ENCODE measurements at regions not wholly inside any gene's neighbourhood (a gene's known extent, or its start where the extent isn't known, plus 50 kb on each side); places are given as distances from the start of the nearest gene placed in this dataset.

DNA sequence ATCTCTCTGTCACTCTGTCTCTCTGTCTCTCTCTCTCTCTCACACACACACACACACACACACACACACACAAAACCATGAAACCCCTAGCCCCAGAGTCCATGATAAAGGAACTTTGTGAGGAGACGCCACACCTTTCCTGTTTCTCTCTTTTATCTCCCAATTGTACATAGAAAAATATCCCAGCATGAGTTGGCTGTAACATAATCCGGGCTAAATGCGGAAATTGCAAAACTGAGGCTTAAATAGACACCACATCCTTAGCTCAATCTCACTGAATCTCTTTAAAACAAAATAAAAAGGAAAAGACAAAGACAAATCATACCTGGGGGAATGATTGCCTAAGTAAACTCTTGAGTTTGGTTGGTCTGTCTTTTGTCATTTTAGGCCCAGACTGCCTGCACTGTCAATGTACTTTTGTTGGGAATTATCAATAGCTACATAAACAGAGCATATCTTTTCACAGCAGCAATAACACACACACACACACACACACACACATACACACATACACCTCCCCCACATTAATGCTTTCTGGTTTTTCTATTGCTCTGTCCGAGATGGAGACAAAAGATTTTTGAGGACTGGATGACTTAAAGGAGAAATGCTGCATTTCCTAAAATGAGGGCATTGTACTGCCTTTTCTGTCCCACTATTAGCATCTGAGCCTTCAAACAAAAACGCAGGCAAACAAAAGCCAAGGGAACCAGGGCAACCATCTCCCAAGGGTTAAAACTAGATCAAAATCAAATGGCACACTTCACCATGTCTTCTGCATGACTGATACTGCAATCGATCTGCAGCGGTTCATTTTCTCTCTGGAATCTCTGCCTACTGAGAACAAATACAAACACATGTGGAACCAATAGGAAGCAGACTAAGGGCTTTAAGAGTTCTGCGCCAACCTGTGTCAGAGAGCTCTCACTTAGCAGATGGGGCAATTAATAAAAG is 321.5 kb downstream of the NFIB start:
- DNase-seq (ENCODE audit: low read depth in 1 of 2, low spot score in 1 of 2), result no peak
- no peak overlapping the region for H3K27ac ChIP-seq (replicated peaks)
- TF ChIP-seq, protein P1, sequence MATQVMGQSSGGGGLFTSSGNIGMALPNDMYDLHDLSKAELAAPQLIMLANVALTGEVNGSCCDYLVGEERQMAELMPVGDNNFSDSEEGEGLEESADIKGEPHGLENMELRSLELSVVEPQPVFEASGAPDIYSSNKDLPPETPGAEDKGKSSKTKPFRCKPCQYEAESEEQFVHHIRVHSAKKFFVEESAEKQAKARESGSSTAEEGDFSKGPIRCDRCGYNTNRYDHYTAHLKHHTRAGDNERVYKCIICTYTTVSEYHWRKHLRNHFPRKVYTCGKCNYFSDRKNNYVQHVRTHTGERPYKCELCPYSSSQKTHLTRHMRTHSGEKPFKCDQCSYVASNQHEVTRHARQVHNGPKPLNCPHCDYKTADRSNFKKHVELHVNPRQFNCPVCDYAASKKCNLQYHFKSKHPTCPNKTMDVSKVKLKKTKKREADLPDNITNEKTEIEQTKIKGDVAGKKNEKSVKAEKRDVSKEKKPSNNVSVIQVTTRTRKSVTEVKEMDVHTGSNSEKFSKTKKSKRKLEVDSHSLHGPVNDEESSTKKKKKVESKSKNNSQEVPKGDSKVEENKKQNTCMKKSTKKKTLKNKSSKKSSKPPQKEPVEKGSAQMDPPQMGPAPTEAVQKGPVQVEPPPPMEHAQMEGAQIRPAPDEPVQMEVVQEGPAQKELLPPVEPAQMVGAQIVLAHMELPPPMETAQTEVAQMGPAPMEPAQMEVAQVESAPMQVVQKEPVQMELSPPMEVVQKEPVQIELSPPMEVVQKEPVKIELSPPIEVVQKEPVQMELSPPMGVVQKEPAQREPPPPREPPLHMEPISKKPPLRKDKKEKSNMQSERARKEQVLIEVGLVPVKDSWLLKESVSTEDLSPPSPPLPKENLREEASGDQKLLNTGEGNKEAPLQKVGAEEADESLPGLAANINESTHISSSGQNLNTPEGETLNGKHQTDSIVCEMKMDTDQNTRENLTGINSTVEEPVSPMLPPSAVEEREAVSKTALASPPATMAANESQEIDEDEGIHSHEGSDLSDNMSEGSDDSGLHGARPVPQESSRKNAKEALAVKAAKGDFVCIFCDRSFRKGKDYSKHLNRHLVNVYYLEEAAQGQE (IDR thresholded peaks at IDR 0.05; ENCODE audit: insufficient replicate concordance, low read depth), result no peak
- no peak for TF ChIP-seq GABPA (IDR thresholded peaks at IDR 0.05; ENCODE audit: low read depth)
- TF ChIP-seq SPI1 (IDR thresholded peaks at IDR 0.05; ENCODE audit: borderline replicate concordance, low read depth), result no peak
- no peak for TF ChIP-seq POLR2AphosphoS5 (IDR thresholded peaks at IDR 0.05; ENCODE audit: low read depth)
- TF ChIP-seq CTCF (IDR thresholded peaks at IDR 0.05; ENCODE audit: insufficient read depth, low read length), result no peak

GRCh38 chr9:13991395-13991794 is 322.5 kb downstream of the NFIB start:
- Histone ChIP-seq H3K27ac (replicated peaks) (no peak overlapping the region), H3K4me3 (replicated peaks; ENCODE audit: insufficient read depth, low read length) (no peak overlapping the region), H3K27me3 (ENCODE audit: insufficient read depth, poor library complexity, severe bottlenecking) (no peaks in the 10 kb centered on the region)
- no peak for DNase-seq (ENCODE audit: low read depth in 1 of 2, low spot score in 1 of 2)
- no peak for TF ChIP-seq GABPA (IDR thresholded peaks at IDR 0.05; ENCODE audit: low read depth)
- no peak for TF ChIP-seq CTCF (IDR thresholded peaks at IDR 0.05; ENCODE audit: insufficient read depth, low read length)
- TF ChIP-seq SPI1 (IDR thresholded peaks at IDR 0.05; ENCODE audit: borderline replicate concordance, low read depth), result no peak
- TF ChIP-seq POLR2AphosphoS5 (IDR thresholded peaks at IDR 0.05; ENCODE audit: low read depth), result no peak
- TF ChIP-seq, protein P1 (IDR thresholded peaks at IDR 0.05; ENCODE audit: insufficient replicate concordance, low read depth), result no peak

More for the DNA sequence above, 321.5 kb downstream of the NFIB start:
- H3K4me3 ChIP-seq (replicated peaks; ENCODE audit: insufficient read depth, low read length), result no peak overlapping the region
- no peaks in the 10 kb centered on the region for H3K27me3 ChIP-seq (ENCODE audit: insufficient read depth, poor library complexity, severe bottlenecking)

DNA sequence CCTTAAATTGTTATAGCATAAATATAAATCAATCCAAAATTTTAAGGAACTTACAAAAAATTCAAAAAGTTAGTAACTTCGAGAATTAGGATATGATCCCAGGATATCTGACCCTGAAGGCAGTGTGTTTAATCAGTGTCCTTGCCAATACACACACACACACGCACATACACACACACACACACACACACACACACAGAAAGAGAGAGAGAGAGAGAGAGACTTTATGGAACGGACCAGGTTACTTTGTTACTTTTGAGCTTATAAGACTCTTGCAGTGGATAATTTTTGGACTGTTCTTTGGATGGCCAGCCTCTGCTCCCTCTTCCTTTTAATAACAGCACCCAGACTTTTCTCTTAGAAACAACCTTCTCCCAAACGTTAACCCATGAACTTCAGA is 322.9 kb downstream of the NFIB start:
- no peak overlapping the region for H3K27ac ChIP-seq (replicated peaks)
- no peak overlapping the region for H3K4me3 ChIP-seq (replicated peaks; ENCODE audit: insufficient read depth, low read length)
- TF ChIP-seq, protein P1 (IDR thresholded peaks at IDR 0.05; ENCODE audit: insufficient replicate concordance, low read depth), result no peak
- DNase-seq (ENCODE audit: low read depth in 1 of 2, low spot score in 1 of 2), result no peak
- H3K27me3 ChIP-seq (ENCODE audit: insufficient read depth, poor library complexity, severe bottlenecking), result no peaks in the 10 kb centered on the region
